Activated T-cell treated with anti-CD3 and anti-CD28 coated beads, Interleukin-2, amount 50 U/mL, for 24 hours (primary cell): ENCODE measurements at regions not wholly inside any gene's neighbourhood (a gene's known extent, or its start where the extent isn't known, plus 50 kb on each side); places are given as distances from the start of the nearest gene placed in this dataset.

ENCODE experiments used
- DNase-seq: peaks from one replicate; pipeline ENCODE4 v3.0.0-alpha.2; 2020
- H3K27ac Mint-ChIP-seq: 2 replicates; pipeline ENCODE4 v1.8.0; 2020; ENCODE audit warnings: mild to moderate bottlenecking, mixed read lengths
- H3K27me3 Mint-ChIP-seq: 2 replicates; pipeline ENCODE4 v1.8.0; 2020; ENCODE audit warnings: mixed read lengths
- H3K36me3 Mint-ChIP-seq: 2 replicates; pipeline ENCODE4 v1.8.0; 2020; ENCODE audit warnings: low read depth, mixed read lengths
- H3K4me1 Mint-ChIP-seq: 2 replicates; pipeline ENCODE4 v1.8.0; 2020; ENCODE audit warnings: low read depth, mixed read lengths
- H3K4me3 Mint-ChIP-seq: 2 replicates; pipeline ENCODE4 v1.8.0; 2020; ENCODE audit warnings: mild to moderate bottlenecking, moderate library complexity, mixed read lengths
- H3K9me3 Mint-ChIP-seq: 2 replicates; pipeline ENCODE4 v1.8.0; 2020; ENCODE audit warnings: mixed read lengths

DNA sequence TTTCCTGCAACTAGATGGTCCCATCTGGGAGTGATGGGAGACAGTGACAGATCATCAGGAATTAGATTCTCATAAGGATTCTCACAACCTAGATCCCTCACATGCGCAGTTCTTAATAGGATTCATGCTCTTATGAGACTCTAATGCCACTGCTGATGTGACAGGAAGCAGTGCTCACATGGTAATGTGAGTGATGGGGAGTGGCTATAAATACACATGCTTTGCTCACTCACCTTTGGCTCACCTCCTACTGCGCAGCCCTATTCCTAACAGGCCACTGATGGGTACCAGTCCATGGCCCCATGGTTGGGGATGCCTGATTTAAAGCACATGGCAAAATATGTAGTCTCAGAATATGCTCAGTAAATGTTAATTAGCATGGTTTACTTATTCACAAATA lies 80.6 kb upstream of the MBOAT1 start:
- H3K27me3 Mint-ChIP-seq = no peaks in the 10 kb centered on the region
- no peak for DNase-seq
- no peaks in the 10 kb centered on the region for H3K36me3 Mint-ChIP-seq
- H3K27ac Mint-ChIP-seq = no peak overlapping the region
- peaks cover 17% of the 10 kb centered on the region for H3K4me1 Mint-ChIP-seq
- H3K4me3 Mint-ChIP-seq = no peak overlapping the region
- H3K9me3 Mint-ChIP-seq = no peaks in the 10 kb centered on the region

DNA sequence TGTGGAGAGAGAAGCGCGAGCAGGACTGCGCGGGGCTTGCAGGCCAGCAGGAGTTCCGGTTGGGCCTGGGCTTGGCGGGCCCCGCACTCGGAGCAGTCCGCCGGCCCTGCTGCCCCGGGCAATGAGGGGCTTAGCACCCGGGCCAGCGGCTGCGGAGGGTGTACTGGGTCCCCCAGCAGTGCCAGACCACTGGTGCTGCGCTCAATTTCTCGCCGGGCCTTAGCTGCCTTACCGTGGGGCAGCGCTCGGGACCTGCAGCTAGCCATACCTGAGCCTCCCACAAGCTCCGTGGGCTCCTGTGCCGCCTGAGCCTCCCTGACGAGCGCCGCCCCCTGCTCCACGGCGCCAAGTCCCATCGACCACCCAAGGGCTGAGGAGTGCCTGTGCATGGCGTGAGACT lies 89.0 kb upstream of the MBOAT1 start:
- Mint-ChIP-seq H3K4me3 (no peak overlapping the region), H3K27me3 (no peaks in the 10 kb centered on the region), H3K9me3 (no peaks in the 10 kb centered on the region), H3K36me3 (no peaks in the 10 kb centered on the region), H3K4me1 (no peaks in the 10 kb centered on the region), H3K27ac (no peak overlapping the region)
- no peak for DNase-seq

DNA sequence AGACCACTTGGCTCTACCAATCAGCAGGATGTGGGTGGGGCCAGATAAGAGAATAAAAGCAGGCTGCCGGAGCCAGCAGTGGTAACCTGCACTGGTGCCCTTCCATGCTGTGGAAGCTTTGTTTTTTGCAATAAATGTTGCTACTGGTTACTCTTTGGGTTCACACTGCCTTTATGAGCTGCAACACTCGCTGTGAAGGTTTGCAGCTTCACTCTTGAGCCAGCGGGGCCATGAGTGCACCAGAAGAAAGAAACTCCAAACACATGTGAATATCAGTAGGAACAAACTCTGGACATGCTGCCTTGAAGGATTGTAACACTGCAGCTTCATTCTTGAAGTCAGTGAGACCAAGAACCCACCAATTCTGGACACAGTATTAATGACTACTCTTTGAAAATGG lies 89.9 kb upstream of the MBOAT1 start:
- no peak for DNase-seq
- Mint-ChIP-seq H3K4me3 (no peak overlapping the region), H3K9me3 (no peaks in the 10 kb centered on the region), H3K27ac (no peak overlapping the region), H3K36me3 (no peaks in the 10 kb centered on the region), H3K27me3 (no peaks in the 10 kb centered on the region), H3K4me1 (no peaks in the 10 kb centered on the region)

DNA sequence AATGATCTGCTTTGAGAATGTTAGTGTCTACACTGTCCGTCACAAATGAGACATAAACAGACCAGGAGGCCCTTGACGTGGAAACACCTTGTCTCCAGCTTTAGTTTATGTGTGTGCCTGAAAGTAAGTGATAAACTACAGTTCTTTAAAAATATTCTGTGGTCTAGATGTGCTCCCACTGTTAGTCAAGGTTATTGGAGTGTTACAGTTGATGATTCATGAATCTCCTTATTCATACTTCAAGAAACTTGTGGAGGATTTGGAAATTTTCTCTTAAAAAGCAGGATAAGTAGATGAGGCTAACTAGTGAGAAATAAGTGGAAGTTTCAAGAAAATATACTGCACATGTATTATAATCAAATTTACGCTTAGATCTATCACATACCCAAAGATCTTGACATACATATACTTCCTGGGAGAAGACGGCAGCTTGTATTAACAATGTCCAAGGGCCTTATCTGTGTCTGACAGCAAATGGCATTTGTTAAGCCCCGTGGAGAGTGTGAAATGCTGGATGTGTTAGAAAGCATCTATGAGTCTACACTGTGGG lies 90.5 kb upstream of the MBOAT1 start:
- H3K36me3 Mint-ChIP-seq = no peaks in the 10 kb centered on the region

DNA sequence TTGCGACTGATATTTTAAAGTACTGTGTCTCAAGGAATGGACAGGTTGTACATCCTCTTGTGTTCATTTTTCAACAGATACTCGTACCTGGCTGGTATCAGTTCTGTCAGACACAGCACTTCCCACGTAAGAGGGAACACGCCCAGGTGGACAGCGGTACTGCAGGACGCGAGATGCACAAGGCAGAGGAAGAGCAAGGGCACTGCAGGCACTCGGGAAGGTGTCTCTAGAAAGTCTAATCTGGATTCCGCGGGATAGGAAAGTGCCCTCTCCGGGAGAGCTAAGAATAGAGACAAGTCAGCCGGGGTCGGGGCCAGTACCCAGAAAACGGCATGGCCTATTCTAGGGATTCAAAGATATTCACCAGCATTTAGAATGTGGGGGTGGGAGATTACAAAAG lies 94.2 kb upstream of the MBOAT1 start:
- Mint-ChIP-seq H3K4me1 (no peaks in the 10 kb centered on the region), H3K36me3 (no peaks in the 10 kb centered on the region), H3K27me3 (no peaks in the 10 kb centered on the region), H3K9me3 (peaks cover 2% of the 10 kb centered on the region), H3K4me3 (no peak overlapping the region), H3K27ac (no peak overlapping the region)
- no peak for DNase-seq

More for the DNA sequence above, 90.5 kb upstream of the MBOAT1 start:
- Mint-ChIP-seq H3K27me3 (no peaks in the 10 kb centered on the region), H3K27ac (no peak overlapping the region), H3K4me1 (no peaks in the 10 kb centered on the region), H3K4me3 (no peak overlapping the region), H3K9me3 (no peaks in the 10 kb centered on the region)
- no peak for DNase-seq

DNA sequence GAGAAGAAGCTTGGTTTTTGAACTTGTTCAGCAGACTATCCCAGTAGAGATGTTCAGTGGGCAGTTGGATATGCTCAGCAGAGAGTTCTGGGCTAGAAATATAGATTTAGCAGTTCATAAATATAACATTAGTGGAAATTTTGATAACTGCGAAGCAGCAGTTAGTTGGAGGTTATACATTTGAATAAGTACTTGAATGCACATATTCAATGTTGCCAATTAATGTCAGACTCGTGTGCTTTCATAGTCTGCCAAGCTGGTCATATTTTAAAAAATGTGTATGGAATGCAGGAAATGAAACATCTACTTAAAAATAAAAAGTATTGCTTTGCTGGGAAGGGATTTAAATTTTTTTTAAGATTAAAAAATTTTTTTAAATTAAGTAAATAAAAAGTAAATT lies 92.5 kb upstream of the E2F3 start:
- Mint-ChIP-seq H3K27me3 (no peaks in the 10 kb centered on the region), H3K4me1 (no peaks in the 10 kb centered on the region), H3K36me3 (no peaks in the 10 kb centered on the region), H3K4me3 (no peak overlapping the region), H3K9me3 (peaks cover 2% of the 10 kb centered on the region), H3K27ac (no peak overlapping the region)
- no peak for DNase-seq

DNA sequence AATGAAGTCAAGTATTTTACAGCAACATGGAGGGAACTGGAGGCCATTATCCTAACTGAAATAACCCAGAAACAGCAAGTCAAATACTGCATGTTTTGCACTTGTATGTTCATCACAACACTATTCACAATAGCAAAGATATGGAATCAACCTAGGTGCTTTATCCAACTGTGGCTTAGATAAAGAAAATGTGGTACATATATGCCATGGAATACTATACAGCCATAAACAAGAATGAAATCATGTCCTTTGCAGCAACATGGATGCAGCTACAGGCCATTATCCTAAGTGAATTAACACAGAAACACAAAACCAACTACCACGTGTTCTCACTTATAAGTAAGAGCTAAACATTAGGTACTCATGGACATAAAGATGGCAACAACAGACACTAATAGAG lies 91.5 kb upstream of the E2F3 start:
- Mint-ChIP-seq H3K27me3 (no peaks in the 10 kb centered on the region), H3K4me3 (no peak overlapping the region), H3K4me1 (no peaks in the 10 kb centered on the region), H3K27ac (no peak overlapping the region), H3K36me3 (no peaks in the 10 kb centered on the region), H3K9me3 (peaks cover 2% of the 10 kb centered on the region)
- DNase-seq = no peak

DNA sequence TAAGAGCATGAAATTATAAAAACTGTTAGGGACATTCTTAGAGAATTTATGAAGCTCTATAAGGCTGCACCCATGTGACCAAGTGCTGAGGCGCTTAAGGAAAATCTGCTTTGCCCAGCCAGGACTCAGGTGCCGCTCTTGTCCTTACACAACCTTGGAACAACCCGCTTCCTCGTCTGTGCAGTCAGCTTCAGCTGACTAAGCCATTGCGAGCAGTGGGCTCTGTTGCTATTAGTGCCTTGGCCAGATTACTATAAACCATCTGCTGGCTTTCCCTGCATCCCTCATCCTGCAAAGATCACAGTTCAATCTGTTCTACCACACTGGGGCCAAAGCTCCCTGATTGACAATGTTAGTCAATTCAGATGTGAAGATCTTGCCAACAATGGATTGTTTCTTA lies 89.1 kb upstream of the E2F3 start:
- H3K4me3 Mint-ChIP-seq = no peak overlapping the region
- H3K4me1 Mint-ChIP-seq = no peaks in the 10 kb centered on the region
- no peak for DNase-seq
- no peak overlapping the region for H3K27ac Mint-ChIP-seq
- peaks cover 2% of the 10 kb centered on the region for H3K9me3 Mint-ChIP-seq
- no peaks in the 10 kb centered on the region for H3K27me3 Mint-ChIP-seq
- no peaks in the 10 kb centered on the region for H3K36me3 Mint-ChIP-seq

DNA sequence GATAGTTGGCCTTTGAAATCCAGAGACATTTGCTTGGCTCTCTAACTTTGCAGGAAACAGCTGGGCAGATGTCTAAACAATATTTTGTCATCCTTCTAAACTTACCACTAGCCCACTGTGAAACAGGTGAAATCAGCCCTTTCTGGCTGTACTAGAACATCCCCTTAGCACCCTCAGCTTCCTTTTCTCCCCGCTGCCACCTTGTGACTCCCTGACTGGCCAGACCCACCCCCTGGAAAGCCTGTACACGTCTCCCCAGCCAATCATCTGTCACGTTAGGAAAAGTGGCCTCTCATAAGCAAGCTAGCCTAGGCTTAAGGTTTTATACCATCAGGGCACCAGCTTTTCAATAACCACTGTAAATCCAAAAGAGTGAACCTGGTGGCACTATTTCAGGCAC lies 88.6 kb upstream of the E2F3 start:
- no peak overlapping the region for H3K27ac Mint-ChIP-seq

DNA sequence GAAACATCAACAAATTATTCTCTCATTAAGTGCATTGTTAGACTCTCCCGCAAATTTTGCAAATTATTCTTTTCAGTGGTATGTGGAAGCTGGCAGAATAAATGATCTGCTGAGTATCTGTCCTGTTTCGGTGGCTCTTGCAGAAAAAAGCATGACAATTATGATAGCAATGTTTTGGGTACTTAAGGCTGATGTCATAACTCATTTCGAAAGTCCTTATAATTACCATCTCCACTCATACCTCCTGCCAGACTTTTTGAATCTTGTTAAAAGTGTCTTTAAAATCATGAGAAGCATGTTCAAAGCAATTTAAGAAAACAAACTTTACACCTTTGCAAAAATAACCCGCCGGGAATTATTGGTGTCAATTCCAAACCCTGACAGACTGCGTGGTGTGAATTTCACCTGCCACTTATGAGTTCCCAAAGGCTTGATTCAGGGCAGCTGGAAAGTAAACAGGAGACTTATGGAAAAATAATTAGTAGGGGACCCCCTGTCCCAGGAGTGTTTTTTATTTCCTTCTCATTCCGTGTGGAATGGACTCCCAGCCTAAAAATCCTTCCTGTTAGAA lies 87.6 kb upstream of the E2F3 start:
- H3K27ac Mint-ChIP-seq = no peak overlapping the region
- H3K4me1 Mint-ChIP-seq = no peaks in the 10 kb centered on the region
- no peaks in the 10 kb centered on the region for H3K36me3 Mint-ChIP-seq
- no peaks in the 10 kb centered on the region for H3K27me3 Mint-ChIP-seq
- H3K4me3 Mint-ChIP-seq = no peak overlapping the region
- H3K9me3 Mint-ChIP-seq = peaks cover 2% of the 10 kb centered on the region
- no peak for DNase-seq

More for the DNA sequence above, 88.6 kb upstream of the E2F3 start:
- Mint-ChIP-seq H3K36me3 (no peaks in the 10 kb centered on the region), H3K4me1 (no peaks in the 10 kb centered on the region), H3K27me3 (no peaks in the 10 kb centered on the region), H3K9me3 (peaks cover 2% of the 10 kb centered on the region), H3K4me3 (no peak overlapping the region)
- no peak for DNase-seq

DNA sequence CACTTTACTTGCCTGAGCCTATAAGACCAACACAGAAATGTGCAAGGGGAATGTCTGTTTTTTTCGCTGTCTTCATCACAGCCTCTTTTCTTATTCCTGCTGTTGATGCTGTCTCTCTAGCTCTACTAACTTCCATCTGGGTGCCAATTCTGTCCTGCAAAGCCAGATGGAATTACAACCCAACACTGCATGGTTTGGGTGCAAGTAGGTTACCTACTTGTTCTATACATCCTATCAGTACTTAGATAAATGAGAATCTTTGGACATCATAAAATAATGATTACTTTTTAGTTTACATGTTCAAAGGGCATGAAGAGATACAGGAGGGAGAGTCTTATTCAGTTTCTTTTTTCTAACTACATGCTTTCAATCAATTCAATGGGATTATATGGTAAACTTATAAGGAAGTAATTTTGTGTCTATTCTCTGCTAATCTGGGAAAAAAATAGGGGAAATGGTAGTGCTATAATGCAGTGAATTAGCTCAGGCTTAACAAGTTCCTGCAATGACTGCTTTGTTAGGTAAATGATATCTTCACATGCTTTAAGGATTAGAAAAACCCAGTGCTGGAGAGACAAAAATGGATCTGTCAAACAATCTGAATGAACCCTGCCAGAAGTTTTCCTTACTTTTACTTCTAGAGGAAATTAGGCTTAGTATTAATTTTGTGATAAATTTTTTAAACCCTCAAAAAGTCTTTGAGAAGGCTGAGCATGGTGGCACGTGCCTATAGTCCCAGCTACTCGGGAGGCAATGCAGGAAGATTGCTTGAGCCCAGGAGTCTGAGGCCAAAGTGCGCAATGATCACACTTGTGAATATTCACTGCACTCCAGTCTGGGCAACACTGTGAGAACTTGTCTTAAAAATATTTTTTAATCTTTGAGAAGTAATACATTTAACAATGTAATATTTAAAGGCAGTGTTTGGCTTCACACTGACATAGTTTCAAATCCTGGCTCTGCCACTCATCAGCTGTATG lies 86.5 kb upstream of the E2F3 start:
- Mint-ChIP-seq H3K4me1 (peaks cover 8% of the 10 kb centered on the region), H3K27me3 (no peaks in the 10 kb centered on the region), H3K4me3 (no peak overlapping the region), H3K36me3 (no peaks in the 10 kb centered on the region), H3K27ac (no peak overlapping the region), H3K9me3 (peaks cover 2% of the 10 kb centered on the region)
- no peak for DNase-seq

DNA sequence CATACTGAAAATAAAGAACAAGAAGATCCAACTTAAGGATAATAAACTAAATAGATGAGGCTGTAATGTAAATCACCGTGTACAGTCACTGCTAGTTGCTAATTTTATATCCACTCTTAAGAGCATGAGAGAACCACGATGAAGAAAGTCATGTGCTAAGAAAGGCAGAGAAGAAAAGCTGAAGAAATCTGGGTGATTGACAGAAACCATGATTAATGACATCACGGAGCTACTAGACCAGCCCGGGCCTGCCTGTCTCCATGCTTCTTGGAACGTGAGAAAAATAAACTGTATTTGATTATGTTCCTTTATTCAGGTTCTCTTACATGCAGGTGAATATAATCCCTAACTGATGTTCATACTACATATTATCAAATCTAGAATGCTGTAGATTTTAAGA lies 84.2 kb upstream of the E2F3 start:
- peaks cover 3% of the 10 kb centered on the region for H3K9me3 Mint-ChIP-seq
- H3K27ac Mint-ChIP-seq = no peak overlapping the region
- H3K4me3 Mint-ChIP-seq = no peak overlapping the region
- H3K4me1 Mint-ChIP-seq = peaks cover 14% of the 10 kb centered on the region
- H3K36me3 Mint-ChIP-seq = no peaks in the 10 kb centered on the region
- DNase-seq = no peak
- no peaks in the 10 kb centered on the region for H3K27me3 Mint-ChIP-seq

DNA sequence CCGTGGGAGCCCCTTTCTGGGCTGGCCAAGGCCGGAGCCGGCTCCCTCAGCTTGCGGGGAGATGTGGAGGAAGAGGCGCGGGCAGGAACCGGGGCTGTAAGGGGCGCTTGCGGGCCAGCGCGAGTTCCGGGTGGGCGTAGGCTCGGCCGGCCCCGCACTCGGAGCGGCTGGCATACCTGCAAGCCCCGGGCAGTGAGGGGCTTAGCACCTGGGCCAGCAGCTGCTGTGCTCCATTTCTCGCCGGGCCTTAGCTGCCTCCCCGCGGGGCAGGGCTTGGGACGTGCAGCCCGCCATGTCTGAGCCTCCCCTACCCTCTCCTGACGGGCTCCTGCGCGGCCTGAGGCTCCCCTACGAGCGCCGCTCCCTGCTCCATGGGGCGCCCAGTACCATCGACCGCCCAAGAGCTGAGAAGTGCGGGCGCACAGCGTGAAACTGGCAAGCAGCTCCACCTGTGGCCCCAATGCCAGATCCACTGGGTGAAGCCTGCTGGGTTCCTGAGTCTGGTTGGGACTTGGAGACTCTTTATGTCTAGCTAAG lies 82.8 kb upstream of the E2F3 start:
- no peak for DNase-seq
- H3K36me3 Mint-ChIP-seq = no peaks in the 10 kb centered on the region
- H3K9me3 Mint-ChIP-seq = peaks cover 3% of the 10 kb centered on the region
- peaks cover 14% of the 10 kb centered on the region for H3K4me1 Mint-ChIP-seq
- H3K27me3 Mint-ChIP-seq = no peaks in the 10 kb centered on the region
- H3K4me3 Mint-ChIP-seq = no peak overlapping the region
- no peak overlapping the region for H3K27ac Mint-ChIP-seq

DNA sequence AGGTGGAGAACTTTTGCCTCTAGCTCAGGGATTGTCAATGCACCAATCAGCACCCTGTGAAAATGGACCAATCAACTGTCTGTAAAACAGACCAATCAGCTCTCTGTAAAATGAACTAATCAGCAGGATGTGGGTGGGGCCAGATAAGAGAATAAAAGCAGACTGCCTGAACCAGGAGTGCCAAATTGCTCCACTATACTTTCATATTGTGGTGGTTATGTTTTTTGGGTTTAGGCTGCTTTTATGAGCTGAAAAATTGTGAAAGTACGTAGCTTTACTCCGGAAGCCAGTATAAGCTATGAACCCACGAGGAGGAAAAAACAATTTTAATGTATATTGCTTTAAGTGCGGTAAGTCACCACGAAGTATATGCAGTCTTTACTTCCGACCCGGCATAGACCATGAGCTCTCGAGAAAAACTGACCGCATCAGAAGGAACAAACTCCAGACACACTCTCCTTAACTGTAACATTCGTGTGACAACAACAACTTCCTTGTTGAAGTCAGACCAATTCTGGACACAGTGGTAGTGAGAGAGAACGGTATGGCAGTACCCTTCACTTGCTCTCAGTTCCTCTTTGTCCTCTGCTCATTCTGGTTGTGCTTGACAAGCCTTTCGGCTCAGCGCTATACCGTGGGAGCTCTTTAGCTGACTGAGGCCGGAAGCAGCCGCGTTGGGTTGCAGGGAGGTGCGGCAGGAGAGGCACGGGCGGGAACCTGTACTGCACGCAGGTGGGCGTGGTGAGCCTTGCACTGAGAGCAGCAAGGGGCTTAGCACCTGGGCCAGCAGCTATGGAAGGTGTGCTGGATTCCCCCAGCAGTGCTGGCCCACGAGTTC lies 81.9 kb upstream of the E2F3 start:
- peak; percentile 69 for DNase-seq
- Mint-ChIP-seq H3K36me3 (no peaks in the 10 kb centered on the region), H3K4me1 (peaks cover 14% of the 10 kb centered on the region), H3K9me3 (peaks cover 3% of the 10 kb centered on the region), H3K27me3 (no peaks in the 10 kb centered on the region), H3K27ac (peak overlapping the region; percentile 84), H3K4me3 (peak overlapping the region; percentile 59)
